GM13977 (cell line): ENCODE measurements at regions not wholly inside any gene's neighbourhood (a gene's known extent, or its start where the extent isn't known, plus 50 kb on each side); places are given as distances from the start of the nearest gene placed in this dataset.
"Not testable (repeated sequence)": the region's sequence is repeated elsewhere in the genome, so short reads cannot be mapped to it uniquely, and the experiment has no call there.

Experiments
- DNase-seq: peaks from one replicate; pipeline ENCODE4 v3.0.0; 2012; ENCODE audit warnings: low spot score
- CTCF ChIP-seq: IDR thresholded peaks from 2 replicates; pipeline ENCODE4 v1.5.1; 2012; ENCODE audit warnings: mild to moderate bottlenecking, control low read depth; ENCODE audit not compliant: insufficient read depth; ENCODE audit errors: extremely low read depth, missing control alignments
- in situ Hi-C: fragments of 300-500 bp; cut with MboI; formaldehyde crosslinking; loops from one replicate; pipeline ENCODE4 v1.12.0; 2022; ENCODE audit warnings: low sequenced_read_pairs, low pct_unique_long_range_greater_than_20kb, mixed read lengths, inconsistent platforms; ENCODE audit not compliant: unreplicated experiment

- in situ Hi-C loops, result no loop called here
- no peak for DNase-seq
- no peak for TF ChIP-seq CTCF
Observed at GRCh38 chr4:4655011-4655410, 113.2 kb upstream of the STX18 start.

- no peak for DNase-seq
- in situ Hi-C loops, result no loop called here
- TF ChIP-seq CTCF, result no peak
Observed at GRCh38 chr4:4651811-4652755, 110.2 kb upstream of the STX18 start.

GRCh38 chr4:4647041-4647440, 105.2 kb upstream of the STX18 start:
- TF ChIP-seq CTCF, result no peak
- no peak for DNase-seq
- in situ Hi-C loops, result no loop called here

GRCh38 chr4:4645743-4646142, 103.9 kb upstream of the STX18 start:
- TF ChIP-seq CTCF, result no peak
- no peak for DNase-seq
- in situ Hi-C loops, result no loop called here

- DNase-seq, in situ Hi-C loops: not testable (repeated sequence)
Observed at GRCh38 chr4:4644277-4644676, 102.4 kb upstream of the STX18 start.

GRCh38 chr4:4643743-4644142, 101.9 kb upstream of the STX18 start:
- DNase-seq, in situ Hi-C loops: not testable (repeated sequence)

GRCh38 chr4:4643306-4643705, 101.5 kb upstream of the STX18 start:
- in situ Hi-C loops, result no loop called here
- TF ChIP-seq CTCF, result no peak
- no peak for DNase-seq
